GM23338 (cell line): ENCODE measurements at regions not wholly inside any gene's neighbourhood (a gene's known extent, or its start where the extent isn't known, plus 50 kb on each side); places are given as distances from the start of the nearest gene placed in this dataset.

ENCODE experiments used
- ATAC-seq: fragments of 200-7000 bp; cut with Tn5 transposase; 3 replicates; pipeline ENCODE4 v1.9.1; 2020
- DNase-seq: peaks from one replicate; pipeline ENCODE4 v3.0.0-alpha.2; 2015; ENCODE audit warnings: low spot score
- H2AFZ ChIP-seq: fragments of 200-600 bp; sonication (generic); 2 replicates; pipeline ENCODE4 v1.8.0; 2016; ENCODE audit warnings: antibody characterized with exemption, mild to moderate bottlenecking, moderate library complexity
- H3F3A ChIP-seq: fragments of 200-600 bp; sonication (generic); replicated peaks from 2 replicates; pipeline ENCODE4 v1.8.0; 2017; ENCODE audit warnings: antibody characterized with exemption, mixed run types, low read depth
- H3K27ac ChIP-seq: fragments of 200-600 bp; sonication (generic); 2 replicates; pipeline ENCODE4 v1.6.1; 2016; ENCODE audit warnings: low read depth
- H3K27me3 ChIP-seq: fragments of 200-600 bp; sonication (generic); 2 replicates; pipeline ENCODE4 v1.8.0; 2016; ENCODE audit warnings: mild to moderate bottlenecking, mixed run types, moderate library complexity; ENCODE audit not compliant: insufficient read depth
- H3K36me3 ChIP-seq: fragments of 200-600 bp; sonication (generic); 2 replicates; pipeline ENCODE4 v1.8.0; 2016; ENCODE audit warnings: mild to moderate bottlenecking; ENCODE audit not compliant: insufficient read depth
- H3K4me1 ChIP-seq: fragments of 200-600 bp; sonication (generic); 2 replicates; pipeline ENCODE4 v1.8.0; 2016; ENCODE audit warnings: mild to moderate bottlenecking, moderate library complexity; ENCODE audit not compliant: insufficient read depth
- H3K4me2 ChIP-seq: fragments of 200-600 bp; sonication (generic); 2 replicates; pipeline ENCODE4 v1.7.1; 2017; ENCODE audit warnings: mixed run types
- H3K4me3 ChIP-seq: fragments of 200-600 bp; sonication (generic); 2 replicates; pipeline ENCODE4 v1.6.1; 2016; ENCODE audit warnings: mixed run types
- H3K79me2 ChIP-seq: fragments of 200-600 bp; sonication (generic); replicated peaks from 2 replicates; pipeline ENCODE4 v1.8.0; 2017; ENCODE audit warnings: mild to moderate bottlenecking; ENCODE audit not compliant: insufficient read depth
- H3K9me2 ChIP-seq: fragments of 200-600 bp; sonication (generic); 2 replicates; pipeline ENCODE4 v1.8.0; 2017; ENCODE audit not compliant: insufficient read depth
- H4K20me1 ChIP-seq: fragments of 200-600 bp; sonication (generic); replicated peaks from 2 replicates; pipeline ENCODE4 v1.8.0; 2017; ENCODE audit warnings: mild to moderate bottlenecking; ENCODE audit not compliant: insufficient read depth
- H3K27ac Mint-ChIP-seq: 2 replicates; pipeline ENCODE4 v1.8.0; 2020; ENCODE audit warnings: inconsistent platforms, mild to moderate bottlenecking, moderate library complexity, mixed read lengths
- H3K27me3 Mint-ChIP-seq: 3 replicates; pipeline ENCODE4 v1.8.0; 2022; ENCODE audit warnings: low read depth, mild to moderate bottlenecking, moderate library complexity, mixed read lengths, inconsistent platforms; ENCODE audit not compliant: insufficient read depth, poor library complexity
- H3K36me3 Mint-ChIP-seq: 3 replicates; pipeline ENCODE4 v1.8.0; 2021; ENCODE audit warnings: low read depth, mild to moderate bottlenecking, inconsistent platforms, moderate library complexity, mixed read lengths
- H3K4me1 Mint-ChIP-seq: 3 replicates; pipeline ENCODE4 v1.8.0; 2020; ENCODE audit warnings: mild to moderate bottlenecking, inconsistent platforms, mixed read lengths
- H3K4me3 Mint-ChIP-seq: 3 replicates; pipeline ENCODE4 v1.8.0; 2021; ENCODE audit warnings: moderate library complexity, mild to moderate bottlenecking, inconsistent platforms, mixed read lengths
- H3K9me3 Mint-ChIP-seq: 3 replicates; pipeline ENCODE4 v1.8.0; 2020; ENCODE audit warnings: moderate library complexity, mild to moderate bottlenecking, inconsistent platforms, mixed read lengths
- CTCF ChIP-seq, 2 experiments: fragments of 200-600 bp in 1 of 2; sonication (generic) in 1 of 2; conservative IDR thresholded peaks; 2 replicates each; pipeline versions ENCODE4 v1.5.1 to v1.6.1; 2016 to 2017; ENCODE audit warnings: antibody characterized with exemption in 2 of 2, low read depth in 2 of 2, mild to moderate bottlenecking in 2 of 2, moderate library complexity in 1 of 2
- EZH2 ChIP-seq: fragments of 200-600 bp; sonication (generic); IDR thresholded peaks from one replicate; pipeline ENCODE4 v1.8.0; 2017; ENCODE audit warnings: antibody characterized with exemption, mild to moderate bottlenecking, low read depth; ENCODE audit not compliant: unreplicated experiment
- EZH2phosphoT487 ChIP-seq: fragments of 200-600 bp; sonication (generic); IDR thresholded peaks from one replicate; pipeline ENCODE4 v1.8.1; 2018; ENCODE audit warnings: antibody characterized with exemption; ENCODE audit not compliant: unreplicated experiment
- JUNB ChIP-seq: IDR thresholded peaks from one replicate; pipeline ENCODE4 v1.6.1; 2016; ENCODE audit warnings: antibody characterized with exemption; ENCODE audit not compliant: unreplicated experiment
- REST ChIP-seq: IDR thresholded peaks from one replicate; pipeline ENCODE4 v1.6.1; 2018; ENCODE audit warnings: antibody characterized with exemption; ENCODE audit not compliant: unreplicated experiment
- ZNF114 ChIP-seq: fragments of 250-450 bp; sonication (Bioruptor Pico); IDR thresholded peaks from 2 replicates; pipeline ENCODE4 v1.5.0; 2020; ENCODE audit warnings: mild to moderate bottlenecking, moderate library complexity
- ZNF331 ChIP-seq: fragments of 250-450 bp; sonication (Bioruptor Pico); IDR thresholded peaks from 2 replicates; pipeline ENCODE4 v1.5.0; 2020; ENCODE audit warnings: low read depth, mild to moderate bottlenecking, moderate library complexity
- ZNF462 ChIP-seq: fragments of 250-450 bp; sonication (Bioruptor Pico); IDR thresholded peaks from 2 replicates; pipeline ENCODE4 v1.5.0; 2020; ENCODE audit warnings: mild to moderate bottlenecking, moderate library complexity

- TF ChIP-seq CTCF (conservative IDR thresholded peaks at IDR 0.05; ENCODE audit: low read depth in 2 of 2) (no peak), JUNB (no peak)
Measured at GRCh38 chr1:96253246-96254035, 468.1 kb upstream of the PTBP2 start (continued).

- Histone ChIP-seq H3K79me2 (no peaks in the 10 kb centered on the region), H4K20me1 (no peaks in the 10 kb centered on the region), H3K36me3 (no peaks in the 10 kb centered on the region), H3K27ac (no peak overlapping the region), H2AFZ (no peak overlapping the region), H3K9me2 (no peaks in the 10 kb centered on the region), H3K27me3 (no peaks in the 10 kb centered on the region), H3K4me1 (no peaks in the 10 kb centered on the region), H3K4me3 (no peak overlapping the region), H3F3A (no peaks in the 10 kb centered on the region), H3K4me2 (no peak overlapping the region)
- H3K27ac Mint-ChIP-seq = no peak overlapping the region
- ATAC-seq (no peak), DNase-seq (no peak)
- peaks cover 3% of the 10 kb centered on the region for H3K4me1 Mint-ChIP-seq
- no peak overlapping the region for H3K4me3 Mint-ChIP-seq
- H3K36me3 Mint-ChIP-seq = no peaks in the 10 kb centered on the region; the same call in 2 of the 3 replicates
- H3K9me3 Mint-ChIP-seq = no peaks in the 10 kb centered on the region; the same call in 2 of the 3 replicates
- peaks cover 4% of the 10 kb centered on the region for H3K27me3 Mint-ChIP-seq
- TF ChIP-seq EZH2 (no peak), REST (no peak), ZNF462 (no peak), CTCF (conservative IDR thresholded peaks at IDR 0.05; ENCODE audit: low read depth in 2 of 2) (no peak), JUNB (no peak), EZH2phosphoT487 (no peak), ZNF114 (CRISPR knock-in tag) (no peak), ZNF331 (no peak)
Measured at GRCh38 chr1:96256130-96256790, 465.3 kb upstream of the PTBP2 start.
